Natural killer cell (primary cell): ENCODE measurements at regions not wholly inside any gene's neighbourhood (a gene's known extent, or its start where the extent isn't known, plus 50 kb on each side); places are given as distances from the start of the nearest gene placed in this dataset.

Source experiments
- ATAC-seq, 3 donors: fragments of 150-1000 bp in 2 of 3; fragments of 200-7000 bp in 1 of 3; cut with Tn5 transposase; 1 replicate in 1 of 3; 2 replicates in 2 of 3; pipeline ENCODE4 v1.10.0; 2021; ENCODE audit warnings: mild to moderate bottlenecking in 2 of 3, moderate library complexity in 2 of 3
- DNase-seq, 2 donors: peaks; one replicate each; pipeline versions ENCODE4 v3.0.0 to v3.0.0-alpha.2; 2013 to 2021; ENCODE audit warnings: mixed read lengths in 1 of 2
- H3K27ac ChIP-seq: one replicate; pipeline ENCODE4 v1.5.1; 2013; ENCODE audit warnings: mild to moderate bottlenecking, low read length
- H3K27me3 ChIP-seq: one replicate; pipeline ENCODE4 v1.6.1; 2013; ENCODE audit warnings: low read length; ENCODE audit not compliant: control insufficient read depth, insufficient read depth
- H3K36me3 ChIP-seq: one replicate; pipeline ENCODE4 v1.6.1; 2013; ENCODE audit warnings: low read length; ENCODE audit not compliant: control insufficient read depth, insufficient read depth
- H3K4me1 ChIP-seq: one replicate; pipeline ENCODE4 v1.6.1; 2013; ENCODE audit warnings: low read length; ENCODE audit not compliant: control insufficient read depth, insufficient read depth
- H3K4me3 ChIP-seq: one replicate; pipeline ENCODE4 v1.5.1; 2013; ENCODE audit warnings: low read length
- H3K9me3 ChIP-seq: one replicate; pipeline ENCODE4 v1.6.1; 2013; ENCODE audit warnings: low read length; ENCODE audit not compliant: control insufficient read depth, insufficient read depth
- H3K27ac Mint-ChIP-seq, 2 donors: one replicate each; pipeline ENCODE4 v1.8.0; 2022; ENCODE audit warnings: mild to moderate bottlenecking in 2 of 2, mixed read lengths in 2 of 2, moderate library complexity in 1 of 2
- H3K27me3 Mint-ChIP-seq, 2 donors: one replicate each; pipeline ENCODE4 v1.8.0; 2022; ENCODE audit warnings: low read depth in 2 of 2, mixed read lengths in 2 of 2
- H3K36me3 Mint-ChIP-seq: one replicate; pipeline ENCODE4 v1.8.0; 2022; ENCODE audit warnings: mixed read lengths
- H3K4me1 Mint-ChIP-seq, 2 donors: one replicate each; pipeline ENCODE4 v1.8.0; 2022; ENCODE audit warnings: mixed read lengths in 2 of 2
- H3K4me3 Mint-ChIP-seq: one replicate; pipeline ENCODE4 v1.8.0; 2022; ENCODE audit warnings: mild to moderate bottlenecking, moderate library complexity, mixed read lengths
- H3K9me3 Mint-ChIP-seq, 2 donors: one replicate each; pipeline ENCODE4 v1.8.0; 2022; ENCODE audit warnings: mixed read lengths in 2 of 2
- CTCF ChIP-seq: fragments of 200-600 bp; IDR thresholded peaks from one replicate; pipeline ENCODE4 v1.8.0; 2022; ENCODE audit warnings: antibody characterized with exemption
- WGBS: methylation state at CpG from one replicate; pipeline ENCODE4 v1.1.7; 2013; ENCODE audit warnings: missing lambda C conversion rate; ENCODE audit not compliant: insufficient coverage; 5-methylcytosine and 5-hydroxymethylcytosine counted together
- intact Hi-C: fragments of 100-400 bp; cut with micrococcal nuclease; formaldehyde crosslinking; loops from one replicate; pipeline ENCODE4 v1.14.2; 2022

GRCh38 chr6:87979737-87980136 is 67.9 kb upstream of the SPACA1 start:
- 64% methylated on average over 1 of the region's 4 CpGs for WGBS
- intact Hi-C loops = no loop called here
- no peaks in the 10 kb centered on the region for H3K4me1 ChIP-seq
- H3K27me3 ChIP-seq = no peaks in the 10 kb centered on the region
- H3K27ac ChIP-seq = no peak overlapping the region
- H3K4me3 ChIP-seq = no peak overlapping the region
- TF ChIP-seq CTCF = no peak
- no peak overlapping the region for H3K27ac Mint-ChIP-seq
- ATAC-seq (no peak), DNase-seq (no peak)
- no peaks in the 10 kb centered on the region for H3K4me1 Mint-ChIP-seq
- H3K9me3 Mint-ChIP-seq = peaks cover 0 to 2% of the 10 kb centered on the region in 2 donors
- peaks cover 21 to 67% of the 10 kb centered on the region in 2 donors for H3K27me3 Mint-ChIP-seq
- no peak overlapping the region for H3K4me3 Mint-ChIP-seq
- H3K9me3 ChIP-seq = no peaks in the 10 kb centered on the region
- H3K36me3 Mint-ChIP-seq = no peaks in the 10 kb centered on the region
- no peaks in the 10 kb centered on the region for H3K36me3 ChIP-seq

GRCh38 chr6:87976616-87977015 is 71.0 kb upstream of the SPACA1 start:
- Mint-ChIP-seq H3K9me3 (no peaks in the 10 kb centered on the region), H3K4me1 (no peaks in the 10 kb centered on the region), H3K4me3 (no peak overlapping the region), H3K27ac (no peak overlapping the region), H3K27me3 (peaks cover 15 to 49% of the 10 kb centered on the region in 2 donors), H3K36me3 (no peaks in the 10 kb centered on the region)
- TF ChIP-seq CTCF = no peak
- DNase-seq = no peak
- no peak overlapping the region for H3K4me3 ChIP-seq
- intact Hi-C loops = no loop called here
- ATAC-seq = no peak
- no peaks in the 10 kb centered on the region for H3K27me3 ChIP-seq
- no peak overlapping the region for H3K27ac ChIP-seq
- no peaks in the 10 kb centered on the region for H3K4me1 ChIP-seq
- H3K36me3 ChIP-seq = no peaks in the 10 kb centered on the region
- 97% methylated on average over 3 of the region's 3 CpGs for WGBS
- no peaks in the 10 kb centered on the region for H3K9me3 ChIP-seq

GRCh38 chr6:87975561-87975960 is 72.1 kb upstream of the SPACA1 start:
- Histone ChIP-seq H3K27ac (no peak overlapping the region), H3K27me3 (no peaks in the 10 kb centered on the region), H3K4me1 (no peaks in the 10 kb centered on the region), H3K9me3 (no peaks in the 10 kb centered on the region), H3K36me3 (no peaks in the 10 kb centered on the region), H3K4me3 (no peak overlapping the region)
- Mint-ChIP-seq H3K27ac (no peak overlapping the region), H3K36me3 (no peaks in the 10 kb centered on the region), H3K4me1 (no peaks in the 10 kb centered on the region), H3K9me3 (no peaks in the 10 kb centered on the region), H3K27me3 (peaks cover 15 to 49% of the 10 kb centered on the region in 2 donors), H3K4me3 (no peak overlapping the region)
- no peak for ATAC-seq
- WGBS = 82% methylated on average over 2 of the region's 2 CpGs
- no peak for TF ChIP-seq CTCF
- no peak for DNase-seq
- intact Hi-C loops = no loop called here

GRCh38 chr6:87972279-87972678 is 75.4 kb upstream of the SPACA1 start:
- Histone ChIP-seq H3K36me3 (no peaks in the 10 kb centered on the region), H3K27me3 (peaks cover 12% of the 10 kb centered on the region), H3K27ac (no peak overlapping the region), H3K9me3 (no peaks in the 10 kb centered on the region), H3K4me3 (no peak overlapping the region), H3K4me1 (peaks cover 8% of the 10 kb centered on the region)
- no peak for TF ChIP-seq CTCF
- Mint-ChIP-seq H3K4me3 (no peak overlapping the region), H3K9me3 (no peaks in the 10 kb centered on the region), H3K27me3 (peaks cover 8 to 30% of the 10 kb centered on the region in 2 donors), H3K27ac (no peak overlapping the region), H3K4me1 (no peaks in the 10 kb centered on the region), H3K36me3 (no peaks in the 10 kb centered on the region)
- DNase-seq (no peak), ATAC-seq (no peak)
- intact Hi-C loops = no loop called here
